IgD-negative memory B cell (primary cell): ENCODE measurements at regions not wholly inside any gene's neighbourhood (a gene's known extent, or its start where the extent isn't known, plus 50 kb on each side); places are given as distances from the start of the nearest gene placed in this dataset.
A peak's percentile ranks its signal among the peaks of the same experiment; 100 is the strongest.

ENCODE experiments used
- H3K27ac Mint-ChIP-seq, 3 donors: one replicate each; pipeline ENCODE4 v1.8.0; 2020 to 2022; ENCODE audit warnings: mild to moderate bottlenecking in 3 of 3, mixed read lengths in 3 of 3, moderate library complexity in 1 of 3
- H3K27me3 Mint-ChIP-seq: one replicate; pipeline ENCODE4 v1.8.0; 2021; ENCODE audit warnings: mixed read lengths
- H3K36me3 Mint-ChIP-seq: one replicate; pipeline ENCODE4 v1.8.0; 2020; ENCODE audit warnings: mild to moderate bottlenecking, mixed read lengths
- H3K4me1 Mint-ChIP-seq, 3 donors: one replicate each; pipeline ENCODE4 v1.8.0; 2020 to 2022; ENCODE audit warnings: mixed read lengths in 3 of 3, mild to moderate bottlenecking in 1 of 3
- H3K4me3 Mint-ChIP-seq, 4 donors: one replicate each; pipeline ENCODE4 v1.8.0; 2020 to 2022; ENCODE audit warnings: mild to moderate bottlenecking in 4 of 4, mixed read lengths in 4 of 4, moderate library complexity in 3 of 4
- H3K9me3 Mint-ChIP-seq, 3 donors: one replicate each; pipeline ENCODE4 v1.8.0; 2020 to 2021; ENCODE audit warnings: mixed read lengths in 3 of 3, mild to moderate bottlenecking in 1 of 3

- H3K27me3 Mint-ChIP-seq, result peaks cover 8% of the 10 kb centered on the region
- H3K4me3 Mint-ChIP-seq, result no peak overlapping the region
- H3K36me3 Mint-ChIP-seq, result no peaks in the 10 kb centered on the region
- peaks cover 0 to 7% (median 4%) of the 10 kb centered on the region in 3 donors for H3K9me3 Mint-ChIP-seq
- no peak overlapping the region for H3K27ac Mint-ChIP-seq
- H3K4me1 Mint-ChIP-seq, result peaks cover 0 to 3% (median 0%) of the 10 kb centered on the region in 3 donors
These were observed 136.7 kb upstream of the TCERG1L start for GRCh38 chr10:131448171-131448570.

GRCh38 chr10:131448883-131449282, 137.4 kb upstream of the TCERG1L start:
- Mint-ChIP-seq H3K27ac (no peak overlapping the region), H3K36me3 (no peaks in the 10 kb centered on the region), H3K9me3 (peaks cover 0 to 7% (median 4%) of the 10 kb centered on the region in 3 donors), H3K4me1 (peaks cover 0 to 3% (median 0%) of the 10 kb centered on the region in 3 donors), H3K4me3 (no peak overlapping the region), H3K27me3 (peaks cover 10% of the 10 kb centered on the region)

GRCh38 chr10:131450216-131450765, 138.8 kb upstream of the TCERG1L start:
- Mint-ChIP-seq H3K36me3 (no peaks in the 10 kb centered on the region), H3K27me3 (peaks cover 10% of the 10 kb centered on the region), H3K4me1 (peaks cover 0 to 3% (median 0%) of the 10 kb centered on the region in 3 donors), H3K27ac (peak overlapping the region in 1 of 3 donors; percentile 23), H3K4me3 (no peak overlapping the region), H3K9me3 (peaks cover 0 to 7% (median 4%) of the 10 kb centered on the region in 3 donors)

GRCh38 chr10:131451407-131452015, 140.0 kb upstream of the TCERG1L start:
- H3K9me3 Mint-ChIP-seq, result peaks cover 0 to 4% (median 0%) of the 10 kb centered on the region in 3 donors
- no peaks in the 10 kb centered on the region for H3K36me3 Mint-ChIP-seq
- no peak overlapping the region for H3K4me3 Mint-ChIP-seq
- peaks cover 0 to 3% (median 0%) of the 10 kb centered on the region in 3 donors for H3K4me1 Mint-ChIP-seq
- peaks cover 10% of the 10 kb centered on the region for H3K27me3 Mint-ChIP-seq
- no peak overlapping the region for H3K27ac Mint-ChIP-seq

GRCh38 chr10:131452926-131453720, 141.6 kb upstream of the TCERG1L start:
- Mint-ChIP-seq H3K9me3 (peaks cover 0 to 8% (median 0%) of the 10 kb centered on the region in 3 donors), H3K4me3 (peak overlapping the region in 1 of 4 donors; percentile 43), H3K27me3 (peaks cover 10% of the 10 kb centered on the region), H3K27ac (no peak overlapping the region), H3K4me1 (peaks cover 0 to 3% (median 0%) of the 10 kb centered on the region in 3 donors), H3K36me3 (no peaks in the 10 kb centered on the region)

GRCh38 chr10:131453721-131454634, 142.5 kb upstream of the TCERG1L start:
- Mint-ChIP-seq H3K27ac (peak overlapping the region in 1 of 3 donors; percentile 43), H3K36me3 (no peaks in the 10 kb centered on the region), H3K27me3 (peaks cover 10% of the 10 kb centered on the region), H3K4me1 (peaks cover 0 to 3% (median 0%) of the 10 kb centered on the region in 3 donors), H3K9me3 (peaks cover 0 to 8% (median 0%) of the 10 kb centered on the region in 3 donors), H3K4me3 (peak overlapping the region in 1 of 4 donors; percentile 76)

GRCh38 chr10:131456411-131456810, 144.9 kb upstream of the TCERG1L start:
- H3K4me3 Mint-ChIP-seq, result no peak overlapping the region
- H3K36me3 Mint-ChIP-seq, result no peaks in the 10 kb centered on the region
- H3K27me3 Mint-ChIP-seq, result peaks cover 10% of the 10 kb centered on the region
- peaks cover 0 to 8% (median 0%) of the 10 kb centered on the region in 3 donors for H3K9me3 Mint-ChIP-seq
- peaks cover 0 to 3% (median 0%) of the 10 kb centered on the region in 3 donors for H3K4me1 Mint-ChIP-seq
- no peak overlapping the region for H3K27ac Mint-ChIP-seq

GRCh38 chr10:131461093-131461492, 149.6 kb upstream of the TCERG1L start:
- Mint-ChIP-seq H3K9me3 (peaks cover 0 to 5% (median 0%) of the 10 kb centered on the region in 3 donors), H3K27ac (no peak overlapping the region), H3K4me1 (peaks cover 0 to 3% (median 0%) of the 10 kb centered on the region in 3 donors), H3K4me3 (no peak overlapping the region), H3K36me3 (no peaks in the 10 kb centered on the region), H3K27me3 (no peaks in the 10 kb centered on the region)

GRCh38 chr10:131464789-131465188, 153.3 kb upstream of the TCERG1L start:
- Mint-ChIP-seq H3K36me3 (no peaks in the 10 kb centered on the region), H3K4me3 (no peak overlapping the region), H3K9me3 (peaks cover 0 to 4% (median 2%) of the 10 kb centered on the region in 3 donors), H3K27me3 (no peaks in the 10 kb centered on the region), H3K4me1 (peaks cover 0 to 3% (median 0%) of the 10 kb centered on the region in 3 donors), H3K27ac (no peak overlapping the region)

- H3K9me3 Mint-ChIP-seq, result peaks cover 0 to 4% (median 2%) of the 10 kb centered on the region in 3 donors
- peaks cover 0 to 3% (median 0%) of the 10 kb centered on the region in 3 donors for H3K4me1 Mint-ChIP-seq
- H3K36me3 Mint-ChIP-seq, result peaks cover 3% of the 10 kb centered on the region
- H3K27me3 Mint-ChIP-seq, result peaks cover 2% of the 10 kb centered on the region
- H3K27ac Mint-ChIP-seq, result no peak overlapping the region
- no peak overlapping the region for H3K4me3 Mint-ChIP-seq
These were observed 158.0 kb upstream of the TCERG1L start for GRCh38 chr10:131469551-131469950.

- H3K36me3 Mint-ChIP-seq, result peaks cover 3% of the 10 kb centered on the region
- no peaks in the 10 kb centered on the region for H3K4me1 Mint-ChIP-seq
- no peak overlapping the region for H3K4me3 Mint-ChIP-seq
These were observed 162.1 kb upstream of the TCERG1L start for GRCh38 chr10:131473645-131474044.

GRCh38 chr10:131474416-131474815, 162.9 kb upstream of the TCERG1L start:
- Mint-ChIP-seq H3K36me3 (peaks cover 3% of the 10 kb centered on the region), H3K27me3 (peaks cover 3% of the 10 kb centered on the region), H3K9me3 (peaks cover 0 to 2% (median 0%) of the 10 kb centered on the region in 3 donors), H3K4me3 (no peak overlapping the region), H3K27ac (peak overlapping the region in 1 of 3 donors; percentile 10), H3K4me1 (no peaks in the 10 kb centered on the region)

More at GRCh38 chr10:131473645-131474044, 162.1 kb upstream of the TCERG1L start:
- H3K27me3 Mint-ChIP-seq, result peaks cover 3% of the 10 kb centered on the region
- no peak overlapping the region for H3K27ac Mint-ChIP-seq
- H3K9me3 Mint-ChIP-seq, result peaks cover 0 to 2% (median 0%) of the 10 kb centered on the region in 3 donors

- H3K36me3 Mint-ChIP-seq, result peaks cover 3% of the 10 kb centered on the region
- H3K27me3 Mint-ChIP-seq, result peaks cover 3% of the 10 kb centered on the region
- H3K4me1 Mint-ChIP-seq, result no peaks in the 10 kb centered on the region
- H3K27ac Mint-ChIP-seq, result peak overlapping the region in 1 of 3 donors; percentile 10
- H3K9me3 Mint-ChIP-seq, result no peaks in the 10 kb centered on the region
- H3K4me3 Mint-ChIP-seq, result peak overlapping the region in 1 of 4 donors; percentile 63
These were observed 163.5 kb upstream of the TCERG1L start for GRCh38 chr10:131475043-131475442.

GRCh38 chr10:131475803-131476202, 164.3 kb upstream of the TCERG1L start:
- Mint-ChIP-seq H3K27me3 (peaks cover 3% of the 10 kb centered on the region), H3K36me3 (peaks cover 3% of the 10 kb centered on the region), H3K27ac (no peak overlapping the region), H3K4me3 (no peak overlapping the region), H3K4me1 (no peaks in the 10 kb centered on the region), H3K9me3 (no peaks in the 10 kb centered on the region)
